Right renal pelvis (tissue), 4 donors: ENCODE measurements at regions not wholly inside any gene's neighbourhood (a gene's known extent, or its start where the extent isn't known, plus 50 kb on each side); places are given as distances from the start of the nearest gene placed in this dataset.
"Not testable (repeated sequence)": the region's sequence is repeated elsewhere in the genome, so short reads cannot be mapped to it uniquely, and the experiment has no call there.

Experiments
- DNase-seq, 4 donors: peaks; one replicate each; pipeline ENCODE4 v3.0.0-alpha.2; 2013; ENCODE audit warnings: low read depth in 4 of 4, low spot score in 3 of 4, missing footprints in 1 of 4

- DNase-seq, result no peak
These were observed 52.3 kb upstream of the FAT4 start for GRCh38 chr4:125262502-125262901.

GRCh38 chr4:125262079-125262478 is 52.7 kb upstream of the FAT4 start:
- no peak for DNase-seq

- no peak for DNase-seq
These were observed 60.6 kb upstream of the FAT4 start for GRCh38 chr4:125254106-125254505.

- peak in 2 of 4 donors; percentile 6 to 11 for DNase-seq
These were observed 69.8 kb upstream of the FAT4 start for GRCh38 chr4:125244848-125245450.

- DNase-seq, result no peak
These were observed 70.9 kb upstream of the FAT4 start for GRCh38 chr4:125243789-125244397.

- no peak for DNase-seq
These were observed 78.8 kb upstream of the FAT4 start for GRCh38 chr4:125235971-125236370.

- no peak for DNase-seq
These were observed 83.1 kb upstream of the FAT4 start for GRCh38 chr4:125231661-125232060.

GRCh38 chr4:125229596-125230058 is 85.1 kb upstream of the FAT4 start:
- DNase-seq, result no peak

GRCh38 chr4:125225806-125226205 is 88.9 kb upstream of the FAT4 start:
- no peak for DNase-seq

GRCh38 chr4:125200556-125200955 is 114.2 kb upstream of the FAT4 start:
- DNase-seq, result no peak

- DNase-seq, result no peak
These were observed 115.8 kb upstream of the FAT4 start for GRCh38 chr4:125198916-125199315.

- not testable (repeated sequence) for DNase-seq
These were observed 122.8 kb upstream of the FAT4 start for GRCh38 chr4:125191874-125192459.

- DNase-seq, result no peak
These were observed 123.5 kb upstream of the FAT4 start for GRCh38 chr4:125191232-125191631.

GRCh38 chr4:125187226-125188176 is 127.3 kb upstream of the FAT4 start:
- DNase-seq, result no peak

- DNase-seq, result no peak
These were observed 130.6 kb upstream of the FAT4 start for GRCh38 chr4:125184116-125184515.

- DNase-seq, result no peak
These were observed 133.0 kb upstream of the FAT4 start for GRCh38 chr4:125181804-125182203.

- DNase-seq, result no peak
These were observed 135.0 kb upstream of the FAT4 start for GRCh38 chr4:125179727-125180126.

- no peak for DNase-seq
These were observed 145.6 kb upstream of the FAT4 start for GRCh38 chr4:125169192-125169591.

- no peak for DNase-seq
These were observed 146.2 kb upstream of the FAT4 start for GRCh38 chr4:125168531-125168930.

- not testable (repeated sequence) for DNase-seq
These were observed 148.7 kb upstream of the FAT4 start for GRCh38 chr4:125166012-125166411.

GRCh38 chr4:125159001-125159400 is 155.8 kb upstream of the FAT4 start:
- DNase-seq, result no peak
